H9 (cell line): ENCODE measurements at regions not wholly inside any gene's neighbourhood (a gene's known extent, or its start where the extent isn't known, plus 50 kb on each side); places are given as distances from the start of the nearest gene placed in this dataset.

ENCODE experiments used
- DNase-seq: peaks from one replicate; pipeline ENCODE4 v3.0.0-alpha.2; 2017
- H2AFZ ChIP-seq: one replicate; pipeline ENCODE4 v1.6.1; 2013; ENCODE audit warnings: mild to moderate bottlenecking, low read length, control low read depth, moderate library complexity
- H2AK5ac ChIP-seq: 2 replicates; pipeline ENCODE4 v1.6.1; 2013; ENCODE audit warnings: low read length, control low read depth, mixed read lengths; ENCODE audit not compliant: insufficient read length
- H2BK120ac ChIP-seq: one replicate; pipeline ENCODE4 v1.6.1; 2013; ENCODE audit warnings: low read depth, mild to moderate bottlenecking, low read length, control low read depth, inconsistent platforms; ENCODE audit not compliant: poor library complexity, severe bottlenecking
- H2BK12ac ChIP-seq: 2 replicates; pipeline ENCODE4 v1.6.1; 2013; ENCODE audit warnings: low read length, control low read depth, mixed read lengths, low read depth; ENCODE audit not compliant: insufficient read length
- H2BK15ac ChIP-seq: 2 replicates; pipeline ENCODE4 v1.6.1; 2013; ENCODE audit warnings: low read depth, low read length, control low read depth
- H2BK20ac ChIP-seq: one replicate; pipeline ENCODE4 v1.6.1; 2013; ENCODE audit warnings: low read depth, mild to moderate bottlenecking, low read length, control low read depth, inconsistent platforms; ENCODE audit not compliant: poor library complexity, severe bottlenecking
- H2BK5ac ChIP-seq: 2 replicates; pipeline ENCODE4 v1.6.1; 2013; ENCODE audit warnings: low read length, control low read depth, mixed read lengths; ENCODE audit not compliant: insufficient read length
- H3K14ac ChIP-seq: 2 replicates; pipeline ENCODE4 v1.6.1; 2013; ENCODE audit warnings: low read length, control low read depth; ENCODE audit not compliant: insufficient read depth
- H3K18ac ChIP-seq: 2 replicates; pipeline ENCODE4 v1.6.1; 2013; ENCODE audit warnings: low read depth, mild to moderate bottlenecking, mixed read lengths, low read length, control low read depth; ENCODE audit not compliant: insufficient read length
- H3K23ac ChIP-seq: 2 replicates; pipeline ENCODE4 v1.6.1; 2013; ENCODE audit warnings: low read length, control low read depth, mixed read lengths, low read depth; ENCODE audit not compliant: insufficient read length
- H3K23me2 ChIP-seq: 2 replicates; pipeline ENCODE4 v1.6.1; 2013; ENCODE audit warnings: low read depth, mild to moderate bottlenecking, mixed read lengths, low read length, control low read depth; ENCODE audit not compliant: insufficient read length, poor library complexity, severe bottlenecking
- H3K27ac ChIP-seq: 2 replicates; pipeline ENCODE4 v1.5.1; 2013; ENCODE audit warnings: low read length, control low read depth, mixed read lengths, low read depth; ENCODE audit not compliant: insufficient read length
- H3K27me3 ChIP-seq: 2 replicates; pipeline ENCODE4 v1.6.1; 2013; ENCODE audit warnings: low read length, control low read depth, inconsistent platforms; ENCODE audit not compliant: insufficient read depth
- H3K4ac ChIP-seq: 2 replicates; pipeline ENCODE4 v1.6.1; 2013; ENCODE audit warnings: low read depth, mild to moderate bottlenecking, control low read depth, inconsistent platforms, low read length, moderate library complexity
- H3K4me1 ChIP-seq: 2 replicates; pipeline ENCODE4 v1.6.1; 2013; ENCODE audit warnings: low read length, control low read depth, inconsistent platforms; ENCODE audit not compliant: insufficient read depth
- H3K4me2 ChIP-seq: 2 replicates; pipeline ENCODE4 v1.6.1; 2013; ENCODE audit warnings: low read length, control low read depth, mixed read lengths; ENCODE audit not compliant: insufficient read length, insufficient read depth
- H3K56ac ChIP-seq: 2 replicates; pipeline ENCODE4 v1.6.1; 2013; ENCODE audit warnings: low read depth, mild to moderate bottlenecking, mixed read lengths, low read length, control low read depth; ENCODE audit not compliant: insufficient read length
- H3K79me1 ChIP-seq: 2 replicates; pipeline ENCODE4 v1.6.1; 2013; ENCODE audit warnings: low read depth, mild to moderate bottlenecking, moderate library complexity, low read length, control low read depth, inconsistent platforms; ENCODE audit not compliant: insufficient read depth, poor library complexity, severe bottlenecking
- H3K79me2 ChIP-seq: 2 replicates; pipeline ENCODE4 v1.6.1; 2013; ENCODE audit warnings: low read length, control low read depth, inconsistent platforms; ENCODE audit not compliant: insufficient read depth
- H3K9ac ChIP-seq: 2 replicates; pipeline ENCODE4 v1.6.1; 2013; ENCODE audit warnings: low read length, control low read depth, mixed read lengths; ENCODE audit not compliant: insufficient read length; ENCODE audit errors: extremely low read depth
- H3K9me3 ChIP-seq: one replicate; pipeline ENCODE4 v1.6.1; 2013; ENCODE audit warnings: low read depth, low read length, inconsistent platforms; ENCODE audit not compliant: control insufficient read depth
- H3T11ph ChIP-seq: one replicate; pipeline ENCODE4 v1.6.1; 2013; ENCODE audit warnings: mild to moderate bottlenecking, low read length, control low read depth, inconsistent platforms
- H4K20me1 ChIP-seq: one replicate; pipeline ENCODE4 v1.6.1; 2013; ENCODE audit not compliant: control insufficient read depth, insufficient read length, insufficient read depth
- H4K5ac ChIP-seq: 2 replicates; pipeline ENCODE4 v1.6.1; 2013; ENCODE audit warnings: low read depth, mild to moderate bottlenecking, mixed read lengths, low read length, control low read depth; ENCODE audit not compliant: insufficient read length
- H4K8ac ChIP-seq: replicated peaks from 2 replicates; pipeline ENCODE4 v1.6.1; 2013; ENCODE audit warnings: low read length, control low read depth, mixed read lengths, low read depth; ENCODE audit not compliant: insufficient read length
- H4K91ac ChIP-seq: 2 replicates; pipeline ENCODE4 v1.6.1; 2013; ENCODE audit warnings: low read depth, mild to moderate bottlenecking, moderate library complexity, mixed read lengths, low read length, control low read depth; ENCODE audit not compliant: insufficient read length
- H3K27ac Mint-ChIP-seq, 3 experiments: 2 replicates in 2 of 3; 3 replicates in 1 of 3; pipeline ENCODE4 v1.8.0; 2020 to 2021; ENCODE audit warnings: mixed read lengths in 3 of 3, mild to moderate bottlenecking in 1 of 3, moderate library complexity in 1 of 3
- H3K27me3 Mint-ChIP-seq: 2 replicates; pipeline ENCODE4 v1.8.0; 2021; ENCODE audit warnings: low read depth, mild to moderate bottlenecking, moderate library complexity, mixed read lengths
- H3K36me3 Mint-ChIP-seq, 3 experiments: 2 replicates in 2 of 3; 3 replicates in 1 of 3; pipeline ENCODE4 v1.8.0; 2020 to 2021; ENCODE audit warnings: low read depth in 3 of 3, mixed read lengths in 3 of 3; ENCODE audit not compliant: insufficient read depth in 1 of 3
- H3K4me1 Mint-ChIP-seq, 2 experiments: 2 replicates each; pipeline ENCODE4 v1.8.0; 2020; ENCODE audit warnings: mixed read lengths in 2 of 2
- H3K4me3 Mint-ChIP-seq, 2 experiments: 2 replicates in 1 of 2; 3 replicates in 1 of 2; pipeline ENCODE4 v1.8.0; 2020 to 2021; ENCODE audit warnings: mild to moderate bottlenecking in 2 of 2, mixed read lengths in 2 of 2, moderate library complexity in 1 of 2
- H3K9me3 Mint-ChIP-seq, 2 experiments: 2 replicates in 1 of 2; 3 replicates in 1 of 2; pipeline ENCODE4 v1.8.0; 2020; ENCODE audit warnings: mild to moderate bottlenecking in 2 of 2, mixed read lengths in 2 of 2, moderate library complexity in 1 of 2
- CTCF ChIP-seq: fragments of 200-600 bp; sonication (generic); conservative IDR thresholded peaks from 3 replicates; pipeline ENCODE4 v1.8.0; 2021; ENCODE audit warnings: antibody characterized with exemption, mild to moderate bottlenecking
- WGBS: extraction: QIAGEN DNeasy Blood & Tissue Kit; methylation state at CpG from one replicate; pipeline ENCODE4 v1.1.7; 2013; ENCODE audit warnings: missing lambda C conversion rate, low lambda C conversion rate, mixed read lengths; ENCODE audit not compliant: insufficient read length; ENCODE audit errors: extremely low coverage; 5-methylcytosine and 5-hydroxymethylcytosine counted together

GRCh38 chr18:6565815-6566081 lies 151.0 kb upstream of the L3MBTL4 start:
- Histone ChIP-seq H4K20me1 (no peaks in the 10 kb centered on the region), H3K9ac (no peak overlapping the region), H2BK15ac (no peak overlapping the region), H2AFZ (no peak overlapping the region), H3K79me1 (no peaks in the 10 kb centered on the region), H2BK12ac (no peak overlapping the region), H2BK20ac (no peak overlapping the region), H4K8ac (no peak overlapping the region), H2AK5ac (no peak overlapping the region), H2BK5ac (no peak overlapping the region), H3K23me2 (no peaks in the 10 kb centered on the region), H3K4ac (no peak overlapping the region), H3K23ac (no peak overlapping the region), H3K27ac (no peak overlapping the region), H3K4me1 (peaks cover 4% of the 10 kb centered on the region; the same call in 1 of the 2 replicates), H2BK120ac (no peak overlapping the region), H3K27me3 (no peaks in the 10 kb centered on the region), H3K14ac (no peak overlapping the region), H3K9me3 (no peaks in the 10 kb centered on the region), H3K18ac (no peak overlapping the region), H3T11ph (no peak overlapping the region), H4K5ac (no peak overlapping the region), H3K4me2 (no peak overlapping the region), H3K79me2 (no peaks in the 10 kb centered on the region), H4K91ac (no peak overlapping the region), H3K56ac (no peak overlapping the region)
- Mint-ChIP-seq H3K4me1 (peaks cover 28 to 55% of the 10 kb centered on the region in 2 experiments), H3K36me3 (peaks cover 1 to 4% (median 4%) of the 10 kb centered on the region in 3 experiments; a peak in 4 of 7 replicates), H3K4me3 (no peak overlapping the region), H3K27me3 (no peaks in the 10 kb centered on the region), H3K9me3 (peaks cover 3 to 4% of the 10 kb centered on the region in 2 experiments; a peak in 4 of 5 replicates), H3K27ac (peak overlapping the region in 1 of 3 experiments; percentile 65; a peak in 2 of 7 replicates)
- no peak for DNase-seq
- no CpG with 5 or more reads among the region's 2 CpGs for WGBS
- no peak for TF ChIP-seq CTCF
